ENCODE measurements at regions not wholly inside any gene's neighbourhood (a gene's known extent, or its start where the extent isn't known, plus 50 kb on each side); places are given as distances from the start of the nearest gene placed in this dataset.

- TF ChIP-seq CTCF (IDR thresholded peaks at IDR 0.05; ENCODE audit: borderline replicate concordance, extremely low read depth, low read length, poor library complexity, severe bottlenecking) (no peak), EZH2 (IDR thresholded peaks at IDR 0.05; ENCODE audit: borderline replicate concordance, low read depth, low read length, severe bottlenecking) (no peak)
Measured at GRCh38 chr7:118369987-118370386, 145.5 kb downstream of the ANKRD7 start.

Measured in DND-41 (cell line).